HepG2 (cell line): ENCODE measurements at regions not wholly inside any gene's neighbourhood (a gene's known extent, or its start where the extent isn't known, plus 50 kb on each side); places are given as distances from the start of the nearest gene placed in this dataset.

Experiments used
- ATAC-seq: fragments of 200-7000 bp; cut with Tn5 transposase; 3 replicates; pipeline ENCODE4 v1.9.1; 2020; ENCODE audit warnings: mild to moderate bottlenecking, moderate library complexity
- BruUV-seq: library from RNA; stranded (reverse); fragments of 400-500 nt; replicated peaks from 2 replicates; lab custom pipeline; 2021; lab: Mats Ljungman, UMichigan
- CTCF ChIA-PET: fragments of 300-600 bp; formaldehyde crosslinking; extraction: SDS; loops from one replicate; lab custom pipeline; 2021; ENCODE audit warnings: low total read pairs, inconsistent platforms, low intra/inter-chr PET ratio; lab: Yijun Ruan, JAX
- POLR2A ChIA-PET: fragments of 350-600 bp; sonication (Branson Sonifier 250); formaldehyde crosslinking; loops from one replicate; lab custom pipeline; 2020; ENCODE audit warnings: antibody characterized with exemption, inconsistent platforms; lab: Yijun Ruan, JAX
- DNase-seq: peaks from one replicate; pipeline ENCODE4 v3.0.0-alpha.2; 2015; ENCODE audit warnings: low spot score
- FAIRE-seq: peaks from 3 replicates; lab custom pipeline; 2011; peaks lifted over from hg19 to GRCh38; lab: Jason Lieb, UNC
- H2AFZ ChIP-seq: one replicate; pipeline ENCODE4 v1.6.1; 2011; ENCODE audit warnings: low read length, inconsistent platforms
- H3K27ac ChIP-seq: fragments of 300-600 bp; 3 replicates; pipeline ENCODE4 v1.8.0; 2011; ENCODE audit warnings: mixed run types, mild to moderate bottlenecking, mixed read lengths, low read length, inconsistent platforms; ENCODE audit not compliant: insufficient read depth; ENCODE audit errors: extremely low read length
- H3K27me3 ChIP-seq, 2 experiments: fragments of 200-600 bp in 1 of 2; 2 replicates in 1 of 2; 3 replicates in 1 of 2; pipeline versions ENCODE4 v1.6.0 to v1.8.0; 2011; ENCODE audit warnings: low read length in 2 of 2, mild to moderate bottlenecking in 2 of 2, moderate library complexity in 2 of 2, inconsistent platforms in 1 of 2; ENCODE audit not compliant: insufficient read depth in 2 of 2, control insufficient read depth in 1 of 2
- H3K36me3 ChIP-seq, 2 experiments: fragments of 200-600 bp in 1 of 2; replicated peaks in 1 of 2; 2 replicates in 1 of 2; 3 replicates in 1 of 2; pipeline versions ENCODE4 v1.5.1 to v1.8.0; 2011; ENCODE audit warnings: low read length in 2 of 2, inconsistent platforms in 1 of 2; ENCODE audit not compliant: insufficient read depth in 2 of 2, control insufficient read depth in 1 of 2
- H3K4me1 ChIP-seq: 2 replicates; pipeline ENCODE4 v1.5.1; 2012; ENCODE audit warnings: low read length, inconsistent platforms; ENCODE audit not compliant: insufficient read depth
- H3K4me2 ChIP-seq: 2 replicates; pipeline ENCODE4 v1.6.0; 2011; ENCODE audit warnings: low read depth, low read length, inconsistent platforms
- H3K4me3 ChIP-seq, 3 experiments: fragments of 200-600 bp in 1 of 3; sonication (generic), shearing (Covaris generic) in 1 of 3; replicated peaks in 1 of 3; 2 replicates each; pipeline ENCODE4 v1.5.1; 2011 to 2016; ENCODE audit warnings: low read length in 3 of 3, inconsistent platforms in 2 of 3, low read depth in 2 of 3, mild to moderate bottlenecking in 2 of 3, control low read depth in 1 of 3, mixed read lengths in 1 of 3; ENCODE audit not compliant: insufficient read depth in 1 of 3
- H3K79me2 ChIP-seq: one replicate; pipeline ENCODE4 v1.6.1; 2011; ENCODE audit warnings: low read length, inconsistent platforms; ENCODE audit not compliant: insufficient read depth
- H3K9ac ChIP-seq: 2 replicates; pipeline ENCODE4 v1.6.0; 2011; ENCODE audit warnings: mild to moderate bottlenecking, low read depth, low read length, inconsistent platforms; ENCODE audit not compliant: insufficient read depth
- H3K9me3 ChIP-seq: 2 replicates; pipeline ENCODE4 v1.5.1; 2012; ENCODE audit warnings: mild to moderate bottlenecking, low read length
- H4K20me1 ChIP-seq: 2 replicates; pipeline ENCODE4 v1.6.0; 2011; ENCODE audit warnings: inconsistent platforms, mild to moderate bottlenecking, low read length, moderate library complexity; ENCODE audit not compliant: insufficient read depth
- ELF4 ChIP-seq: sonication (generic); formaldehyde crosslinking; IDR thresholded peaks from 2 replicates; pipeline ENCODE4 v1.5.0; 2020; ENCODE audit warnings: missing genetic modification reagents, mild to moderate bottlenecking, moderate library complexity, borderline replicate concordance
- FIP1L1 ChIP-seq: fragments of 200-400 bp; formaldehyde crosslinking; IDR thresholded peaks from 2 replicates; pipeline ENCODE4 v1.6.1; 2018; ENCODE audit warnings: low read depth, mild to moderate bottlenecking, low read length, moderate library complexity, borderline replicate concordance; ENCODE audit not compliant: insufficient read depth
- FOSL2 ChIP-seq: sonication (generic); formaldehyde crosslinking; IDR thresholded peaks from 2 replicates; pipeline ENCODE4 v1.4.0; 2020; ENCODE audit warnings: missing genetic modification reagents
- GATAD2A ChIP-seq: IDR thresholded peaks from 2 replicates; pipeline ENCODE4 v1.6.1; 2016
- HOXA9 ChIP-seq: sonication (generic); formaldehyde crosslinking; IDR thresholded peaks from 2 replicates; pipeline ENCODE4 v1.8.1; 2022; ENCODE audit warnings: missing genetic modification reagents, mild to moderate bottlenecking, moderate library complexity, borderline replicate concordance
- KDM6A ChIP-seq: IDR thresholded peaks from 2 replicates; pipeline ENCODE4 v1.6.1; 2016; ENCODE audit warnings: low read depth
- MED13 ChIP-seq: sonication (generic); formaldehyde crosslinking; IDR thresholded peaks from 2 replicates; pipeline ENCODE4 v1.5.0; 2020; ENCODE audit warnings: missing genetic modification reagents
- MEIS2 ChIP-seq: sonication (generic); formaldehyde crosslinking; IDR thresholded peaks from 2 replicates; pipeline ENCODE4 v1.9.0; 2021; ENCODE audit warnings: mild to moderate bottlenecking, missing genetic modification reagents
- PHF21A ChIP-seq: sonication (generic); formaldehyde crosslinking; IDR thresholded peaks from 2 replicates; pipeline ENCODE4 v1.5.0; 2020; ENCODE audit warnings: mild to moderate bottlenecking, missing genetic modification reagents
- SNAPC5 ChIP-seq: sonication (generic); formaldehyde crosslinking; IDR thresholded peaks from 2 replicates; pipeline ENCODE4 v1.8.1; 2023; ENCODE audit warnings: mild to moderate bottlenecking, missing genetic modification reagents, borderline replicate concordance
- TGIF2 ChIP-seq: IDR thresholded peaks from 2 replicates; pipeline ENCODE4 v1.6.1; 2016; ENCODE audit warnings: control low read depth, missing compliant biosample characterization
- ZNF430 ChIP-seq: sonication (generic); formaldehyde crosslinking; IDR thresholded peaks from 2 replicates; pipeline ENCODE4 v1.9.0; 2021; ENCODE audit warnings: mild to moderate bottlenecking, missing genetic modification reagents
- ZNF451 ChIP-seq: sonication (generic); formaldehyde crosslinking; IDR thresholded peaks from 2 replicates; pipeline ENCODE4 v1.5.0; 2020; ENCODE audit warnings: mild to moderate bottlenecking, missing genetic modification reagents
- ZNF629 ChIP-seq: sonication (generic); formaldehyde crosslinking; conservative IDR thresholded peaks from 2 replicates; pipeline ENCODE4 v1.5.0; 2020; ENCODE audit warnings: missing genetic modification reagents
- ZNF839 ChIP-seq: sonication (generic); formaldehyde crosslinking; IDR thresholded peaks from 2 replicates; pipeline ENCODE4 v1.4.0; 2020; ENCODE audit warnings: missing genetic modification reagents, mild to moderate bottlenecking, borderline replicate concordance
- WGBS: methylation state at CpG from one replicate; pipeline ENCODE4 v1.1.6; 2017; ENCODE audit warnings: low lambda C conversion rate; 5-methylcytosine and 5-hydroxymethylcytosine counted together
- in situ Hi-C: cut with HindIII; loops from 2 replicates; pipeline ENCODE4 v1.10.0; 2017; ENCODE audit warnings: low pct_unique_long_range_greater_than_20kb; ENCODE audit not compliant: extremely low pct_ligation_motif_present
- intact Hi-C: fragments of 100-400 bp; cut with micrococcal nuclease; formaldehyde crosslinking; loops from one replicate; pipeline ENCODE4 v1.10.0; 2022; ENCODE audit not compliant: unreplicated experiment
- TF ChIP-seq, protein P1 (sequence below): IDR thresholded peaks from 2 replicates; pipeline ENCODE4 v1.6.1; 2012; ENCODE audit warnings: low read length, improper control_type of control experiment
- TF ChIP-seq, protein P2 (sequence below): sonication (generic); formaldehyde crosslinking; IDR thresholded peaks from 2 replicates; pipeline ENCODE4 v1.4.0; 2020; ENCODE audit warnings: mild to moderate bottlenecking, missing genetic modification reagents
- TF ChIP-seq, protein P3 (sequence below): sonication (generic); formaldehyde crosslinking; IDR thresholded peaks from 2 replicates; pipeline ENCODE4 v1.4.0; 2020; ENCODE audit warnings: missing genetic modification reagents

DNA sequence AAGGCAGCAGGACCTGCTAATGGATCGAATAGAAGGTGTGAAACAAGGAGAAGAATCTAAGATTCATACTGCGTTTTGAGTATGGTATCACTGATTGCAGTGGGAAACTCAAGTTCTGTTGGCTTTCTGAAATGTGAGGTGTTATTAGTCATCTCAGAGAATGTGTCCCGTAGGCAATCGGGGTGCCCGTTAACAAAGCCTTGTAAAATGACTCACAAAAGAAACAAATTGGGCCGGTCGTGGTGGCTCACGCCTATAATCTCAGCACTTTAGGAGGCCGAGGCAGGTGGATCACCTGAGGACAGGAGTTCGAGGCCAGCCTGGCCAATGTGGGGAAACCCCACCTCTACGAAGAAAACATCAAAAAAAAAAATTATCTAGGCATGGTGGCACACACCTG lies 118.2 kb upstream of the C7orf33 start (continued):
- TF ChIP-seq SNAPC5 (no peak), MED13 (CRISPR knock-in tag) (no peak)

GRCh38 chr7:148473703-148474480 lies 116.7 kb upstream of the C7orf33 start:
- FAIRE-seq, result no peak
- Histone ChIP-seq H3K79me2 (no peaks in the 10 kb centered on the region), H3K4me2 (no peak overlapping the region), H3K4me3 (no peak overlapping the region), H3K36me3 (no peaks in the 10 kb centered on the region), H2AFZ (peak overlapping the region; percentile 36), H3K27me3 (no peaks in the 10 kb centered on the region), H3K9me3 (no peaks in the 10 kb centered on the region), H3K4me1 (peaks cover 37% of the 10 kb centered on the region), H3K9ac (no peak overlapping the region), H4K20me1 (no peaks in the 10 kb centered on the region), H3K27ac (no peak overlapping the region)
- BruUV-seq, result no TSS peak
- intact Hi-C loops, result no loop called here
- ChIA-PET POLR2A (no interaction called here), CTCF (no interaction called here)
- WGBS, result 43% methylated on average over 12 of the region's 14 CpGs
- in situ Hi-C loops, result no loop called here
- no peak for ATAC-seq
- DNase-seq, result no peak
- TF ChIP-seq PHF21A (CRISPR knock-in tag) (no peak), MEIS2 (CRISPR knock-in tag) (no peak), ZNF430 (CRISPR knock-in tag) (no peak), KDM6A (CRISPR knock-in tag) (no peak), FIP1L1 (no peak), HOXA9 (CRISPR knock-in tag) (no peak), ZNF839 (CRISPR knock-in tag) (no peak), TGIF2 (CRISPR knock-in tag) (no peak), ELF4 (no peak), ZNF451 (no peak), FOSL2 (no peak), ZNF629 (no peak), GATAD2A (no peak)
- TF ChIP-seq, protein P1, sequence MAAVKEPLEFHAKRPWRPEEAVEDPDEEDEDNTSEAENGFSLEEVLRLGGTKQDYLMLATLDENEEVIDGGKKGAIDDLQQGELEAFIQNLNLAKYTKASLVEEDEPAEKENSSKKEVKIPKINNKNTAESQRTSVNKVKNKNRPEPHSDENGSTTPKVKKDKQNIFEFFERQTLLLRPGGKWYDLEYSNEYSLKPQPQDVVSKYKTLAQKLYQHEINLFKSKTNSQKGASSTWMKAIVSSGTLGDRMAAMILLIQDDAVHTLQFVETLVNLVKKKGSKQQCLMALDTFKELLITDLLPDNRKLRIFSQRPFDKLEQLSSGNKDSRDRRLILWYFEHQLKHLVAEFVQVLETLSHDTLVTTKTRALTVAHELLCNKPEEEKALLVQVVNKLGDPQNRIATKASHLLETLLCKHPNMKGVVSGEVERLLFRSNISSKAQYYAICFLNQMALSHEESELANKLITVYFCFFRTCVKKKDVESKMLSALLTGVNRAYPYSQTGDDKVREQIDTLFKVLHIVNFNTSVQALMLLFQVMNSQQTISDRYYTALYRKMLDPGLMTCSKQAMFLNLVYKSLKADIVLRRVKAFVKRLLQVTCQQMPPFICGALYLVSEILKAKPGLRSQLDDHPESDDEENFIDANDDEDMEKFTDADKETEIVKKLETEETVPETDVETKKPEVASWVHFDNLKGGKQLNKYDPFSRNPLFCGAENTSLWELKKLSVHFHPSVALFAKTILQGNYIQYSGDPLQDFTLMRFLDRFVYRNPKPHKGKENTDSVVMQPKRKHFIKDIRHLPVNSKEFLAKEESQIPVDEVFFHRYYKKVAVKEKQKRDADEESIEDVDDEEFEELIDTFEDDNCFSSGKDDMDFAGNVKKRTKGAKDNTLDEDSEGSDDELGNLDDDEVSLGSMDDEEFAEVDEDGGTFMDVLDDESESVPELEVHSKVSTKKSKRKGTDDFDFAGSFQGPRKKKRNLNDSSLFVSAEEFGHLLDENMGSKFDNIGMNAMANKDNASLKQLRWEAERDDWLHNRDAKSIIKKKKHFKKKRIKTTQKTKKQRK, result no peak
- TF ChIP-seq, protein P2, sequence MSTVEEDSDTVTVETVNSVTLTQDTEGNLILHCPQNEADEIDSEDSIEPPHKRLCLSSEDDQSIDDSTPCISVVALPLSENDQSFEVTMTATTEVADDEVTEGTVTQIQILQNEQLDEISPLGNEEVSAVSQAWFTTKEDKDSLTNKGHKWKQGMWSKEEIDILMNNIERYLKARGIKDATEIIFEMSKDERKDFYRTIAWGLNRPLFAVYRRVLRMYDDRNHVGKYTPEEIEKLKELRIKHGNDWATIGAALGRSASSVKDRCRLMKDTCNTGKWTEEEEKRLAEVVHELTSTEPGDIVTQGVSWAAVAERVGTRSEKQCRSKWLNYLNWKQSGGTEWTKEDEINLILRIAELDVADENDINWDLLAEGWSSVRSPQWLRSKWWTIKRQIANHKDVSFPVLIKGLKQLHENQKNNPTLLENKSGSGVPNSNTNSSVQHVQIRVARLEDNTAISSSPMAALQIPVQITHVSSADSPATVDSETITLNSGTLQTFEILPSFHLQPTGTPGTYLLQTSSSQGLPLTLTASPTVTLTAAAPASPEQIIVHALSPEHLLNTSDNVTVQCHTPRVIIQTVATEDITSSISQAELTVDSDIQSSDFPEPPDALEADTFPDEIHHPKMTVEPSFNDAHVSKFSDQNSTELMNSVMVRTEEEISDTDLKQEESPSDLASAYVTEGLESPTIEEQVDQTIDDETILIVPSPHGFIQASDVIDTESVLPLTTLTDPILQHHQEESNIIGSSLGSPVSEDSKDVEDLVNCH, result no peak
- TF ChIP-seq, protein P3, sequence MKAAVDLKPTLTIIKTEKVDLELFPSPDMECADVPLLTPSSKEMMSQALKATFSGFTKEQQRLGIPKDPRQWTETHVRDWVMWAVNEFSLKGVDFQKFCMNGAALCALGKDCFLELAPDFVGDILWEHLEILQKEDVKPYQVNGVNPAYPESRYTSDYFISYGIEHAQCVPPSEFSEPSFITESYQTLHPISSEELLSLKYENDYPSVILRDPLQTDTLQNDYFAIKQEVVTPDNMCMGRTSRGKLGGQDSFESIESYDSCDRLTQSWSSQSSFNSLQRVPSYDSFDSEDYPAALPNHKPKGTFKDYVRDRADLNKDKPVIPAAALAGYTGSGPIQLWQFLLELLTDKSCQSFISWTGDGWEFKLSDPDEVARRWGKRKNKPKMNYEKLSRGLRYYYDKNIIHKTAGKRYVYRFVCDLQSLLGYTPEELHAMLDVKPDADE (CRISPR knock-in tag), result no peak
